Endothelial cell (in vitro differentiated cells): ENCODE measurements at regions not wholly inside any gene's neighbourhood (a gene's known extent, or its start where the extent isn't known, plus 50 kb on each side); places are given as distances from the start of the nearest gene placed in this dataset.
"Not testable (repeated sequence)": the region's sequence is repeated elsewhere in the genome, so short reads cannot be mapped to it uniquely, and the experiment has no call there.

Source experiments
- DNase-seq: peaks from one replicate; pipeline ENCODE4 v3.0.0; 2021; ENCODE audit warnings: low spot score
- H3K27ac Mint-ChIP-seq: one replicate; pipeline ENCODE4 v1.8.0; 2021; ENCODE audit warnings: mixed read lengths, inconsistent platforms; ENCODE audit not compliant: unreplicated experiment
- H3K27me3 Mint-ChIP-seq: one replicate; pipeline ENCODE4 v1.8.0; 2021; ENCODE audit warnings: mild to moderate bottlenecking, moderate library complexity, mixed read lengths, inconsistent platforms; ENCODE audit not compliant: unreplicated experiment
- H3K36me3 Mint-ChIP-seq: one replicate; pipeline ENCODE4 v1.8.0; 2021; ENCODE audit warnings: mild to moderate bottlenecking, low read depth, mixed read lengths, inconsistent platforms; ENCODE audit not compliant: unreplicated experiment
- H3K4me1 Mint-ChIP-seq: one replicate; pipeline ENCODE4 v1.8.0; 2021; ENCODE audit warnings: mild to moderate bottlenecking, mixed read lengths, inconsistent platforms; ENCODE audit not compliant: unreplicated experiment
- H3K4me3 Mint-ChIP-seq: one replicate; pipeline ENCODE4 v1.8.0; 2021; ENCODE audit warnings: mild to moderate bottlenecking, mixed read lengths, inconsistent platforms; ENCODE audit not compliant: unreplicated experiment
- H3K9me3 Mint-ChIP-seq: one replicate; pipeline ENCODE4 v1.8.0; 2021; ENCODE audit warnings: mixed read lengths, inconsistent platforms; ENCODE audit not compliant: unreplicated experiment
- TF ChIP-seq, protein P1 (sequence below): fragments of 200-600 bp; sonication (generic); IDR thresholded peaks from one replicate; pipeline ENCODE4 v1.5.0; 2021; ENCODE audit warnings: antibody characterized with exemption; ENCODE audit not compliant: unreplicated experiment

DNA sequence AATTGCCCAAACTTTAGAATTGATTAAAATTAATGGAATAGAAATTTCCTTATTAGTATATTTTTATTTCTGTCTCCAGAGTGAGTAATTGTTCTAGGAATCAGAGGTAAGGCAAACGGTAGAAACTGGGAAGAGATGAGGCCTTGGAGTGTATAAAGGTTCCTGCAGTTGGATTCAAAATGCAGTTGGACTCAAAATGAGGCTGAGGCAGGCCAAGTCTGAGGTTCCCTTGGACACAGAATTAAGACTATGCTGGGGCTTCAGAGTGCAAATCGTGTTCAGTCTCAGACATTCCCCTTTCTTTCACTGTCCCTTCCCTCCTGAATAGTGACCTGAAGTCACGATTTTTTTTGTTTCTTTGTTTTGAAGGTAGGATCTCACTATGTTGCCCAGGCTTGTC lies 746.9 kb upstream of the NRXN1 start:
- Mint-ChIP-seq H3K36me3 (no peaks in the 10 kb centered on the region), H3K9me3 (no peaks in the 10 kb centered on the region), H3K27ac (no peak overlapping the region), H3K4me1 (no peaks in the 10 kb centered on the region), H3K27me3 (peaks cover 4% of the 10 kb centered on the region), H3K4me3 (no peak overlapping the region)
- no peak for DNase-seq
- TF ChIP-seq, protein P1, sequence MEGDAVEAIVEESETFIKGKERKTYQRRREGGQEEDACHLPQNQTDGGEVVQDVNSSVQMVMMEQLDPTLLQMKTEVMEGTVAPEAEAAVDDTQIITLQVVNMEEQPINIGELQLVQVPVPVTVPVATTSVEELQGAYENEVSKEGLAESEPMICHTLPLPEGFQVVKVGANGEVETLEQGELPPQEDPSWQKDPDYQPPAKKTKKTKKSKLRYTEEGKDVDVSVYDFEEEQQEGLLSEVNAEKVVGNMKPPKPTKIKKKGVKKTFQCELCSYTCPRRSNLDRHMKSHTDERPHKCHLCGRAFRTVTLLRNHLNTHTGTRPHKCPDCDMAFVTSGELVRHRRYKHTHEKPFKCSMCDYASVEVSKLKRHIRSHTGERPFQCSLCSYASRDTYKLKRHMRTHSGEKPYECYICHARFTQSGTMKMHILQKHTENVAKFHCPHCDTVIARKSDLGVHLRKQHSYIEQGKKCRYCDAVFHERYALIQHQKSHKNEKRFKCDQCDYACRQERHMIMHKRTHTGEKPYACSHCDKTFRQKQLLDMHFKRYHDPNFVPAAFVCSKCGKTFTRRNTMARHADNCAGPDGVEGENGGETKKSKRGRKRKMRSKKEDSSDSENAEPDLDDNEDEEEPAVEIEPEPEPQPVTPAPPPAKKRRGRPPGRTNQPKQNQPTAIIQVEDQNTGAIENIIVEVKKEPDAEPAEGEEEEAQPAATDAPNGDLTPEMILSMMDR: no peak

DNA sequence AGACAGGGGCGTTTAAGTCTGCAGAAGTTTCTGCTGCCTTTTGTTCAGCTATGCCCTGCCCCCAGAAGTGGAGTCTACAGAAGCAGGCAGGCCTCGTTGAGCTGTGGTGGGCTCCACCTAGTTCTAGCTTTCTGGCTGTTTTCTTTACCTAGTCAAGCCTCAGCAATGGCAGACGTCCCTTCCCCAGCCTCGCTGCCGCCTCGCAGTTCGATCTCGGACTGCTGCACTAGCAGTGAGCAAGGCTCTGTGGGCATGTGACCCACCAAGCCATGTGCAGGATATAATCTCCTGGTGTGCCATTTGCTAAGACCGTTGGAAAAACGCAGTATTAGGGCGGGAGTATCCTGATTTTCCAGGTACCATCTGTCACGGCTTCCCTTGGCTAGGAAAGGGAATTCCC lies 742.7 kb upstream of the NRXN1 start:
- not testable (repeated sequence) for H3K27me3 Mint-ChIP-seq, H3K4me1 Mint-ChIP-seq, H3K36me3 Mint-ChIP-seq, DNase-seq, H3K4me3 Mint-ChIP-seq, H3K9me3 Mint-ChIP-seq, H3K27ac Mint-ChIP-seq

DNA sequence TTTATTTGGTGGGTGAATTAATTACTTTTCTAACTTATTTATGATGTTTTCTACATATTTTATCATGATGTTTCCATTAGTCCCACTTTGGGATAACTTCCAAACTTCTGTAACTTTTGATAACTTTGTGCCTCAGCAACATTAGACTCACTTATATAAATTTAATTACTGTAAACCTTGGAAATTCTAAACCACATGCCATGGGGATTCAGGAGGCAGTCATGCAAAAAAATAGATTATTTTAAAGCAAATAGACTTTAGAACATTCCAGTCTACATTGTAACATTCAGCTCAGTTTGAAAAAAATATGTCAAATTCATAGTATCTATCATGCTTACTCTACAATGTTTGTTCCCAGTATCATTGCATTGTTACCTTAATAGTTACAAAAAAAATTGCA lies 728.5 kb upstream of the NRXN1 start:
- no peaks in the 10 kb centered on the region for H3K36me3 Mint-ChIP-seq
- no peak overlapping the region for H3K27ac Mint-ChIP-seq
- H3K9me3 Mint-ChIP-seq: no peaks in the 10 kb centered on the region
- no peak overlapping the region for H3K4me3 Mint-ChIP-seq
- no peaks in the 10 kb centered on the region for H3K4me1 Mint-ChIP-seq
- DNase-seq: no peak
- no peaks in the 10 kb centered on the region for H3K27me3 Mint-ChIP-seq
- TF ChIP-seq, protein P1: no peak

DNA sequence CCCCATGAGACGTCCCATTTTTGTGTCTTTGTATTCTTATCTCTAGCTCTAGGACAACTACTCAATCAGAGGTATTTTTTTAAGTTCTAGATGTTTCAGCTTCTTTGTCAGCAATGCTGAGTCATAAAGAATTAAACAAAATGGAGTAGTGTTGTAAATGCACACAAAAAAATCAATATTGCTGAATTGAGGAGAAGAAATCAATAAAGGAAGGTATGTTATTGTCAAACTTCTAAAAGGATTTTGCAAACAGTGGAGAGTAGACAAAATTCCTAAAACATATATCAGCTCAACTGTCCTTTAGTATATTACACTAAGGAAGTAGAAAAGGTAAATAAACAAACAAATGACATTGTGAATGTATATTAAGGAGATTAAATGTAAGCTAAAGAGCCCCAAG lies 726.1 kb upstream of the NRXN1 start:
- no peak overlapping the region for H3K27ac Mint-ChIP-seq
- no peak overlapping the region for H3K4me3 Mint-ChIP-seq
- no peak for DNase-seq
- no peaks in the 10 kb centered on the region for H3K36me3 Mint-ChIP-seq
- peaks cover 1% of the 10 kb centered on the region for H3K27me3 Mint-ChIP-seq
- no peaks in the 10 kb centered on the region for H3K4me1 Mint-ChIP-seq
- TF ChIP-seq, protein P1: no peak
- no peaks in the 10 kb centered on the region for H3K9me3 Mint-ChIP-seq

DNA sequence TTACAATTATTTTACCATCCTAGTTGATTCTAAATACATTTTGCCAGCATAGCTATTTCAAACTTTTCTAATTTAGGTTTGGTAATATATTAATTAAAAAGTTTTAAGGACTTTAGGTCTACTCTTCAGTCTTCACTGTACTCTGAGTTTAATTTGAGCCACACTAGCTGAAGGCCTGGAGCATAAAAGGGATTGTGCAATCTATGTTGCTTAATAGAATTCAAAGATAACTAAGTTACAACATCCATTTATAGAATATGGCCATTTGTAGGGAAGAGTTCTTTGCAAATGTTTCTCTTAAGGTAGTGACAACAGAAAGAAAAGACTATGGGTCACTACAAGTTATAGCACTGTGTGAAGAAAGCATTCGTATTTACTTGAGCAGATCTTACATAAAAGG lies 702.2 kb upstream of the NRXN1 start:
- Mint-ChIP-seq H3K4me3 (no peak overlapping the region), H3K27ac (no peak overlapping the region), H3K9me3 (no peaks in the 10 kb centered on the region), H3K36me3 (no peaks in the 10 kb centered on the region), H3K4me1 (no peaks in the 10 kb centered on the region), H3K27me3 (no peaks in the 10 kb centered on the region)
- TF ChIP-seq, protein P1: no peak
- DNase-seq: no peak

DNA sequence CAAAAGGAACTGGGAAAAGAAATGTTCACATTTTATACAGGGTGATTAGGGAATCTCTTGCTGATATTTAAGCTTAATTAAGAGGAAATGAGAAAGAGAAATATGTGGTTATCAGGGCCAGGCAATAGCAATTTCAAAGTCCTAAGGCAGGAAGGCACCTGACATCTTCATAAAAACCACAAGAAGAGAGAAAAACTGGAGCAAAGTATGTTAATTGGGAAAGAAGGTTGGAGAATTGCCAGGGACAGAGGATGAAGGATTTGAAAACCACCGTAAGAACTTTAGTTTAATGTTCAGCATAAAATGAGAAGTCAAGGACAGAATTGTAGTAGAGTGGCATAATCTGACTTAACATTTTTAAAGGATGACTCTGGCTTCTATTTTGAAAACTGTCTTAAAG lies 691.8 kb upstream of the NRXN1 start:
- H3K27ac Mint-ChIP-seq: no peak overlapping the region
- H3K4me3 Mint-ChIP-seq: no peak overlapping the region
- H3K36me3 Mint-ChIP-seq: no peaks in the 10 kb centered on the region
- TF ChIP-seq, protein P1: no peak
- peaks cover 1% of the 10 kb centered on the region for H3K27me3 Mint-ChIP-seq
- DNase-seq: no peak
- H3K4me1 Mint-ChIP-seq: no peaks in the 10 kb centered on the region
- no peaks in the 10 kb centered on the region for H3K9me3 Mint-ChIP-seq
